ENCODE measurements at regions not wholly inside any gene's neighbourhood (a gene's known extent, or its start where the extent isn't known, plus 50 kb on each side); places are given as distances from the start of the nearest gene placed in this dataset.
"Not testable (repeated sequence)": the region's sequence is repeated elsewhere in the genome, so short reads cannot be mapped to it uniquely, and the experiment has no call there.

GRCh38 chr13:111562716-111563115 is 242.3 kb downstream of the TEX29 start:
- no peak for DNase-seq

GRCh38 chr13:111564606-111565005 is 244.2 kb downstream of the TEX29 start:
- no peak for DNase-seq

GRCh38 chr13:111565400-111565799 is 245.0 kb downstream of the TEX29 start:
- DNase-seq = no peak

- DNase-seq = no peak
Measured at GRCh38 chr13:111566567-111566966, 246.1 kb downstream of the TEX29 start.

GRCh38 chr13:111567637-111568036 is 247.2 kb downstream of the TEX29 start:
- no peak for DNase-seq

- no peak for DNase-seq
Measured at GRCh38 chr13:111568290-111568689, 247.8 kb downstream of the TEX29 start.

GRCh38 chr13:111570911-111571310 is 250.5 kb downstream of the TEX29 start:
- DNase-seq = no peak

GRCh38 chr13:111572956-111573761 is 252.7 kb downstream of the TEX29 start:
- DNase-seq = no peak

GRCh38 chr13:111573801-111574200 is 253.4 kb downstream of the TEX29 start:
- DNase-seq = no peak

- DNase-seq = no peak
Measured at GRCh38 chr13:111575276-111575675, 254.8 kb downstream of the TEX29 start.

- DNase-seq = no peak
Measured at GRCh38 chr13:111575719-111576118, 255.3 kb downstream of the TEX29 start.

- no peak for DNase-seq
Measured at GRCh38 chr13:111577208-111577828, 256.9 kb downstream of the TEX29 start.

- no peak for DNase-seq
Measured at GRCh38 chr13:111577956-111578605, 257.6 kb downstream of the TEX29 start.

GRCh38 chr13:111584101-111584672 is 263.7 kb downstream of the TEX29 start:
- DNase-seq = no peak

- no peak for DNase-seq
Measured at GRCh38 chr13:111584870-111585269, 264.4 kb downstream of the TEX29 start.

GRCh38 chr13:111586291-111586690 is 265.8 kb downstream of the TEX29 start:
- no peak for DNase-seq

GRCh38 chr13:111587249-111587648 is 266.8 kb downstream of the TEX29 start:
- no peak for DNase-seq

- DNase-seq = no peak
Measured at GRCh38 chr13:111589321-111589720, 268.9 kb downstream of the TEX29 start.

GRCh38 chr13:111589992-111590391 is 269.6 kb downstream of the TEX29 start:
- no peak for DNase-seq

GRCh38 chr13:111590796-111591195 is 270.4 kb downstream of the TEX29 start:
- DNase-seq = no peak

GRCh38 chr13:111593490-111593889 is 273.0 kb downstream of the TEX29 start:
- DNase-seq = not testable (repeated sequence)

- DNase-seq = no peak
Measured at GRCh38 chr13:111594606-111595005, 274.2 kb downstream of the TEX29 start.

GRCh38 chr13:111595276-111595675 is 274.8 kb downstream of the TEX29 start:
- DNase-seq = no peak

GRCh38 chr13:111595791-111596190 is 275.3 kb downstream of the TEX29 start:
- no peak for DNase-seq

Data from Kasumi-1 (cell line).